ENCODE measurements at regions not wholly inside any gene's neighbourhood (a gene's known extent, or its start where the extent isn't known, plus 50 kb on each side); places are given as distances from the start of the nearest gene placed in this dataset.

- no peak for TF ChIP-seq GATA2 (IDR thresholded peaks at IDR 0.05; ENCODE audit: low read depth, low read length)
- TF ChIP-seq GATA3 (IDR thresholded peaks at IDR 0.05; ENCODE audit: low read depth, low read length), result no peak
These were observed 136.9 kb upstream of the DYNLRB2 start for GRCh38 chr16:80403894-80404293.
